HG03045 (cell line): ENCODE measurements at regions not wholly inside any gene's neighbourhood (a gene's known extent, or its start where the extent isn't known, plus 50 kb on each side); places are given as distances from the start of the nearest gene placed in this dataset.

Experiments used
- ATAC-seq: cut with Tn5 transposase; IDR thresholded peaks from one replicate; pipeline ENCODE4 v1.9.1; 2021; ENCODE audit warnings: mild to moderate bottlenecking, moderate library complexity; ENCODE audit not compliant: unreplicated experiment

DNA sequence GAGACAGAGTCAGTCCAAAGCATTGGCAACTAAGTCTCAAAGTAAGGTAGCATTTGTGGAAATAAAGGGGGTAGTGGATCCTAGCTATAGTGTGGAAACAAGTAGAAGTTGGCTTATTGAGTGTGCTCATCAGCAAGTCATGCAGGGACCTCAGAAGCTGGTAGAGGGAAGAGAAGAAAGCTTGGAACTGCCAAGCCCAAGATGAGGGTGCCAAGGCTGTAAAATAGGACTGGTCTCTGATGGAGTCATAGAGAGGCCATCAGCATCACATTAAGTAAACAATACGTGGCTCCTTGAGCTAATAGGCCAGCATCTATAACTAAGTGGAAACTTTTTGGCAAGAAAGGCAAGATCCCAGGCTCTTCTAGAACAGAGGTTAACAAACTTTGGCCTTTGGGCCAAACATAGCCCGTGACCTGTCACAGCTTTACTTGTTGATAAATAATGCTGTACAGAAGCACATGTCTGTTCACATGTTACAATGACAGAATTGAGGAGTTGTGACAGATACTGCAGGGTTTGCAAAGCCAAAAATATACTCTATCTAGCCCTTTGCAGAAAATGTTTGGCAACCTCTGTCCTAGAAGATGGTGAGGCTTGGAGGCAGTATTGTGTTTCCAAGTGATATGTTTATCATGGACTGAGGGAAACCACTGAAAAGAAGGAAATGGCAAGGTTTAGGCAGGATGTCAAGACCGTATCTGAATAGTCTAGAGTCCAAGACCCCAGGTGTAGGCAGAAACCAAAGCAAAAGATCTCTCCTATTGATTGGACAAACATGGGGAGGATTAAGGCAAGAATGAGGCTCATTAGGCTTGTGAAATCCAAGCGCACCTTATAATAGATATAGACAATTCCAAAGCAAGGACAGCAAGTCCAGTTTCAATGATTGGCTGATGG lies 62.5 kb upstream of the CD44 start:
- no peak for ATAC-seq

DNA sequence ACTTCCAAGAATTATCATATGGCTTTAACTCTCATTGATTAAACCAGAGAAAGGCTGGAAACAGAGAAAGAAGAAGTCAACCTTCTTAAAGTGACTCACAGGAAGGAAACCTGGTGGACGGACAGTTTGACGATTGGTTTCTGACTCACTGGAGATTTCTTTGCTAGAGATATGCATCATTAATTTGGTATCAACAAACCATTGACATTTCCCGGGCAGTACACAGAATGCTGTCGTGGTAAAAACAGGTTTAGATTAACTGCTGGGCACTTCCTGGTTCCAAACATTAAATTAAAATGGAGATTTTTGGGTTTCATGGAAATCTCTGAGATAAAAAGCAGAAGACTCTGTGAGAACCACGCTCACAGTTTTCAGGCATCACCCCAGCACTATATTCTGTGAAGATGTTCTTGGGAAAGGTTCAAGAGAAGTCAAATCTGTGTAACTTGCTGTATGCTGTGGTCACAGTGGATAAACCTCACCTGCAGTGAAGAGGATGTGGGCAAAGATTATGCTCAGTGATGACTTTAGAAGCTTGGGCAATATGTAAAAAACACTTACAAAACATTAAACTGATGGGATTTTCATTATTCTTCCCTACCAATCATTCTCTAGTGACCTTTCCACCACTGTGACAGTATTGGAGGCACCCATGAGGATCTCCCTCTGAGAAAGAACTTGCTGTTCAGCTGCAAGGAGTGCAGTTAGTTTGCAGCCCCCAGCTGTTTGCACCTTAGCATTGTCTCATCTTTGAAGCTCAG lies 61.1 kb upstream of the CD44 start:
- ATAC-seq: no peak

DNA sequence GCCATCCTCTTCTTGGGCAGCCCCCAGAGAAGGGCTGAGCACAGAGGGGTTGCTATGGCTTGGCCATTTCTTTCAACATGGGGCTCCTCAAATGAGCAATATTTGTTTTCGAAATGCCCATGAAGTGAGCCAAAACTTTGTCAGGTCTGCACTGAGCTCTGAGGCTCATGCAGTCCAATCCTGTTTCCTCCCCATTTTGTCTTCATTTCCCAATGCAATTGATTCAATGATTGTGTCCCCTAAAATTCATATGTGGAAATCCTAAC lies 60.6 kb upstream of the CD44 start:
- ATAC-seq: no peak

DNA sequence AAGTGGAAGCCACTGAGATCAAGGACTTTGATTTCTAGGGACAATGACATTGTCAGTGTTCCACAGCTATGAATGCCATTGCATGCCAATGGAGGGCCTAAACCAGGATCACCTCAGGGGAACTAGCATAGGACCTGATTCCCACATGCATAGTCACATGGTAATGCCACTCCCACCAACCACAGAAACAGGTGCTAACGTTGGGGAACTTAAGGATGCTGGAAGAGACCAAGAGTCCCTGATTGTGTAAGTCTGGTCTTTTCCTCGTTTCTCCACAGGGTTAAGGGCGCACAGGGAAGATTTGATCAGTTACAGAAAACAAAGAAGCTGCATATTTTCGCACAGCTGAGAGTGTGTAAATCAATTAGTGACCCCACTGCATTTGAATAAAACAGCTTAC lies 59.4 kb upstream of the CD44 start:
- no peak for ATAC-seq

DNA sequence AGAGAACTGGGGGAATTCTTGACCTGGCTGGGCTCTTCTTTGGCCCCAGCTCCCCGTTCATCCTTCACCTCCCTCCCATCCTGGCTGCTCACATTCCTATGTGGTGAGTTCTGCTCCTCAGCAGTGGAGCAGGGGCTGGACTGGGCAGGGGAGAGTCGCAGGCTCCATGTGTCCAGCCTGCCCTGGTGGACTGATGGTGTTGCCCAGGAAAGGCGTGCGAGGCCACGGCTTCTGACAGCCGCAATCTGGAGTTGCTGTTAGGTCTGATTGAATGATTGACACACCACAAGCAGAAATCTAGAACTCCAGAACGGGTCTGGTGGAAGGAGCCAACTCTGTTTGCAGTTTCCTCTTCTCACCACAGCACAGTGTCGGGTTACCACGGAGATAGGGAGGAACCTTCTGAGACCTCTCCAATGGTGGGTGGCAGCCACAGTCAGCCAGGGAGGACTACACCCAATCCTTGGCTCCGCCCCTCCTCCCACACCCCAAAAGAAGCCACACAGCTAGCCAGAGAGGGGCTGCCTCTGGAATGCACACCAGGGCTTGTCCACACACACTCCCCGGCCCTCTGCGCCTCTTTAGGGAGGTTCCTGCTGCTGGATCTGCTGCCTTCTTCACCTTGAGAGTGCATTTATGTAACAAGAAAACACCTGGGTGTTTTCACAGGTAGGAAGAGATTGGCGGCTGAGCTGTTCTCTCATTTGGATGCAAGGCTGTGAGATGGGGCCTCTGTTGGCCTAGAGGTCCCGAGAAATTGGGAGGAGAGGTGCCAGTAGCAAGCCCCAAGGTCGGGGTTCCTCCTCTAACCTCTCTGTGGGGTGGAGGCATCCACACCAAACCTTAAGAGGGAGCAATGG lies 56.4 kb upstream of the CD44 start:
- ATAC-seq: peak; percentile 88

DNA sequence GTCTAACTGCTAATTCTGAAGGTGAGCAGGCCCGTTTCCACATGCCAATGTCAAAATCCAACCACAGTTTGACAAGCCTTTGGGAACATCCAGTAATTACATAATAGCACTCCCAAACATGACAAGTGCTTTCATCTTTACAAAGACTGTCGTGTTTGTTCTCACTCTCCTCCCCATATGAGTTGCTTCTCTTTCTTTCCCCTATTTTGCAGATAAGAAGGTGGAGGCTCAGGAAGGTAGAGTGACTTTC lies 55.9 kb upstream of the CD44 start:
- no peak for ATAC-seq

DNA sequence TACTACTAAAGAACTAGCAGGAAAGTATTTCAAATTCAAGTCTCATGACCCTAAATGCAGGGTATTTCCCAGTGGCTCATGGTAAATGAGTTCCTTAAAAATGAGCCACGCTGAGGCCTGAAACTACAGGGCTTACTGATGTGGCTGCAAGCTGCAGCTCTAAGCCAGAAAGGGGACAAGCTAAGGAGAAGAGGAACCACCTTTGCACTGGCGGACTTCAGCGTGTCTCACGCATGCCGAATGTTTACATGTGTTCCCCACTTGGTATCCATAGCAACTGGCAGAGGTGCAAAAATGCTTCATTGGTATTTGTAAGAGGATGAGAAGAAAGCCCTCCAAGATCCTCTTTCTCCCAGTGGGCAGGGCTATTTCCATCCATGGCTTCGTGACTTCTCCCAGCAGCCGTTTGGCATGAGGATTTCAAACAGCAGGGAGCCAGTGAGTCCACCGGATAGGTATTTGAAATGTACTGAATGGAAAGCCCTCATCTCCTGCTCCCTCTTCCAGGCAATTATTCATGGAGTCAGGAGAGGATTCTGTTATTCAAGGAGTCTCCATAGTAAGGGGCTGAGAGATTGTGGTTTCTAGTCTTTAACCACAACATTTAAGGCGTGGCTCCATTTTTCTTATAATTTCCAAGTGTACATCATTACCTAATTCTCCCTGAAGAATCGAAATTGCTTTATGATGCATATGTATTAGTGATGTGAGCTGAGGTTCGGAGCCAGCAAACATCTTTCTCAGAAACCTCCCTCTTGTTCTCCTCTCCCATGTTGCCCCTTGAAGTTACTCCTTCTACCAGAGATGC lies 55.3 kb upstream of the CD44 start:
- ATAC-seq: peak; percentile 51

DNA sequence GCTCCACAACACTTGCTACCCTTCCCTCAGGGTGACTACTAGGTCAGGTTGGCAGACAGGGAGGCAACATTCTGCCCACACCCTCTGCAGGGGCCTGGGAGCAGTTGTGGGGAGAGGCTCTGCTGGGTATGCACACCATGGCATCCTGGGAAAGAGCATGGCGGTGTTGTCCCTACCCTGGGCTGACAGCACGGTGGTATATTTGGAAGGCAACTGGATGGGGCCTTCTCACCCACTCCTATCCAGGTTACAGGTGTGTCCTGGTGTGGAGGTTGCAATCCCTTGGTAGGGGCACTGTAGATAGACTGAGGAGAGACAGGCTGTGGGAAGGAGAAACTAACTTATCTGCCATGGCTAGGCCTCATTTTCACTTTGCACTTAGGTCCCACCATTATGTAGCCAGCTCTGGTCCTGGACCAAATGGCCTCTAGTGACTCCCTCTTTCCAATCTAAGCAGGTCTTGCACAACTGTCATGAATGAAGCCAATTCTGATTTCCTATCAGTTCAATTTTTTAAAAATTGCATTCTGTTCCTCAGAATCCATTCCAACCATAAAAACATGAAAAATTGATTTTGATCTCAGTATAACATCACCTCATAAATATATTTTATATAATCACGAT lies 54.0 kb upstream of the CD44 start:
- no peak for ATAC-seq

DNA sequence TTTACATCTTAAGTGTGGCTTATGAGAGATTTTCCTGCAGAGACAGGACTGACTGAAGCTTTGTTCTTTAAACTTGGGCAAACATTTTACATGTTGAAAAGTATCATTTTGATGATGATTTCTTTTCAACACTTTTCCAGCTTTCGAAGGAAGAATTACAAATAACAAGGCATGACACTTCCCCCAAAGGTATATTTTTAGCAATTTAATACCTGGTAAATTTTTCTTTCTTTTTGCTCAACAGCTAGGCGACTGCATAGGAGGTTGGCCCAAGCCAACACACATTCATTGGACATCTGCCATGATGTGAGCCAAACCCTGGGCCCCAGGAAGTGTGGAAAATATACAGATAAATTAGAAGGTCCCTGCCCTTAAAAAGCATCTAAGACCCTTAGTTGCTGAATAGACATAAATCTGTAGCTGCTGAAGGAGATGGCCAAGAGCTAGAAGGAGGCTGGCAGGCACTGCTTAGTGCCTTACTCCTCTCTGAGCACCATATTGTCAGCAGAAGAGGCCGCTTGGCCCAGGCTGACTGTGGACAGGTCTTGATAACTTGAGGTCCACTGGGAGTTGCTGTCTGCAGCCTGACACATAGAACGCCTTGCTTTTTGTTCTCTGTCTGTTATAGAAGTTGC lies 53.3 kb upstream of the CD44 start:
- ATAC-seq: no peak

DNA sequence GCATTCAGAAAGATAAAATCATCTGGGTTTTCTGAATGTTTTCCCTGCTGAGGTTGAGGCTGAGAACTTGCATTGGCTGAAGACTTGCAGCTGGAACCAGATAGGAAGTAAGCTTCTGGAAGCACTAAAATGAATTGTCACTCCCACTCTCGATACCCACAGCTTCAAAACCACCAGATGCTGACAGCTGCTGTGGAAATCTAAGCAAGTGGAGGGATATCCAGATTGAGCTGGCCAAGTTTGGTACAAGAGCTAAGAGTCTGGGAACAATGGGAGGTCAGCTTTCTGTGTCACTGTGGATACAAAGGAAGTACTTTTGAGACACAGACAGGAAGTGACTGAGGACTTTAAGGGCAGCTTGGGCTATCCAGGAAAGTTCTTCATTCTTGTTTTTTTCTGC lies 51.3 kb upstream of the CD44 start:
- no peak for ATAC-seq

DNA sequence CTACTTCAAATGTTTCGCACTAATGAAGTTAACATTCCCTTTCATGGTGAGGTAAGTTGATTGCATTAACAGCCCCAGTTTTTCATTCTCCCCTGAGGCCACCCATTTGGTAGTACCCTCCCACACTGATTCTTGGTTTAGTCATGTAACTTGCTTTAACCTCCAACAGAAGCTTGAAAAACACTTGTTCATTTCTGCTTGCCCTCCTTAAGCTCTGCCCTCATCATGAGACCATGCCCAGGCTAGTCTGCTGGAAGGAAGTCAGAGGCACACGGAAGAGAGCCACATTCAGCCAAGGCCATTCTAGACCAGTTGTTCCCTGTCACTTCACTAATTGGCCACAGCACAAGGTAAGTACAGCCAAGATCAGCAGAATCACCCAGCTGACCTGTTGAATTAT lies 50.7 kb upstream of the CD44 start:
- ATAC-seq: no peak

DNA sequence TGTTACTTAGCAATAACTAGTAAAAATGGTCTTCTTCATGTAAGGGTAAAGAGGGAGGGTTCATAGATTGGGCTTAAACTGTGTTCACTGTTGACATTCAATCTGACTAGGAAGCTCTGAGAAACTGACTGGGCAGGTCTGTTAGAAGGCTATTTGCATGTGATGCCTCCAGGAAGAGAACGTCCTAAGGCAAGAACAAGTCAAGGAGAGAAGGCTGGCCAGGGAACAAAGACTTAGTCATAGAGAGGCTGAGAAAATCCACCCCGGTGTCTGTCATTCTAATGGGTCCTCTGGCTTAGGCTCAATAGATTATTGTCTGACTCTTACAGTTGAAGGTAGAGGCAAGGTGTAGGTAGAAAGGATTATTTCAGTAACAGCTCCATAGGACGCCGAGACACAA lies 50.3 kb upstream of the CD44 start:
- no peak for ATAC-seq
